ENCODE measurements at regions not wholly inside any gene's neighbourhood (a gene's known extent, or its start where the extent isn't known, plus 50 kb on each side); places are given as distances from the start of the nearest gene placed in this dataset.

DNA sequence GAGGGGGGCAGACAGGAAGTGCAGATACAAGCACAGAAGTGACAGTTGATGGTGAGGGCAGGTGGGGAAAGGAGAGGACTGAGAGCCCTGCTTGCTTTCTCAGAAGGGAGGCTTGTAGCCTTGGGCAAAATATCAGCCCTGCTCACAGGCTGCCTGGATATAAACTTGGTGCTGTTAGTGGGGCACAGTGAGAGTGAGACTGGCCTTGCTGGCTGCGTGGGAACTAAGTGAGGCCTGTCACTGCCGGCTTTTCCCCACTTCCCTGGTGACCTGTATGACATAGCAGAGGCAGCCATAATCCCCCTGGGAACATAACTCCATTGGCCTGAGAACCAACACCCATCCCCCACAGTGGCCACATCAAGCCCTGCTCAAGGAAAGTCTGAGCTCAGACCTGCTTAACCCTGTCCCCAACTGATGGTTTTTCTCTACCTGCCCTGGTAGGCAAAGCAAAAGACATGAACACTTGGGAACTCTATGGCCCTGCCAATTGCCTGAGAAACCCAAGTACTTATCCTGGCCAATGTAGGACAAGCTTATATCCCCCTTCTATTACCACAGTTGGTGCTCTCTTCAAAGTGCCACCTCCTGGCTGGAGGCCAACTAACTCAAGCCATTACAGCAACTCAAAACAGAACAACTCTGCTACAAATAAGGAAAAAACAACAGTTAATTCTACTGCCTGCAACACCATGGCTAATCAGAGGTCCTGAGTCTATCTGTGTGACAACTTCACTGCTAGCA, 472.7 kb downstream of the PLPP3 start:
- TF ChIP-seq CTCF (conservative IDR thresholded peaks at IDR 0.05; ENCODE audit: low read depth, low read length) (no peak), EZH2 (IDR thresholded peaks at IDR 0.05; ENCODE audit: low read length, unreplicated experiment) (no peak), EZH2phosphoT487 (IDR thresholded peaks at IDR 0.05; ENCODE audit: borderline replicate concordance, low read length) (no peak)
